ENCODE measurements at regions not wholly inside any gene's neighbourhood (a gene's known extent, or its start where the extent isn't known, plus 50 kb on each side); places are given as distances from the start of the nearest gene placed in this dataset.
"Not testable (repeated sequence)": the region's sequence is repeated elsewhere in the genome, so short reads cannot be mapped to it uniquely, and the experiment has no call there.

DNA sequence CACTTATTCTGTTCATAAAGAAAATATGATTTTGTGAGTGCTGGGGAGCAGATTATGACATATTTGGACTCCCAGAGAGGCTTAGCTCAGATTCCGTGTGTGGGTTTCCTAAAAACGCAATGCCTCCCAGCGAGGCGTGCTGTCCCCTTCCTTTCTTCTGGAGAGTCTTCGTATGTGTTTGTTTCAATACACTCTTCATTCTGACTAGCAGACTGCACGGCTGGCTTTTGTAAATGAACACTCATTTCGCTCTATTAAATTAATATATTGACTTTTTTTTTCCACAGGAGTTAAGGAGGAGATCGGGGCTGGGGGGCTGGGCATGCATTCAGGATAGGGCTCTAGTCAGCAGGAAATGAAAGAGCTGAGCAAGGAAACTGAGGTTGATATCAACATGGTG lies 102.3 kb downstream of the KBTBD2 start:
- not testable (repeated sequence) for TF ChIP-seq CTCF, POLR2A (IDR thresholded peaks at IDR 0.05)
